Kidney epithelial cell (primary cell): ENCODE measurements at regions not wholly inside any gene's neighbourhood (a gene's known extent, or its start where the extent isn't known, plus 50 kb on each side); places are given as distances from the start of the nearest gene placed in this dataset.
"Not testable (repeated sequence)": the region's sequence is repeated elsewhere in the genome, so short reads cannot be mapped to it uniquely, and the experiment has no call there.

Experiments used
- DNase-seq: peaks from one replicate; pipeline ENCODE4 v3.0.0-alpha.2; 2010; ENCODE audit warnings: low read depth
- H3K27me3 ChIP-seq: 2 replicates; pipeline ENCODE4 v1.6.0; 2011; ENCODE audit warnings: low read length; ENCODE audit not compliant: control insufficient read depth, insufficient read depth
- H3K36me3 ChIP-seq: 2 replicates; pipeline ENCODE4 v1.5.1; 2011; ENCODE audit warnings: low read length; ENCODE audit not compliant: control insufficient read depth, insufficient read depth
- H3K4me3 ChIP-seq: 2 replicates; pipeline ENCODE4 v1.5.1; 2011; ENCODE audit warnings: low read depth, mild to moderate bottlenecking, control low read depth, low read length
- TF ChIP-seq, protein P1 (sequence below): IDR thresholded peaks from 2 replicates; pipeline ENCODE4 v1.5.1; 2011; ENCODE audit warnings: mild to moderate bottlenecking, moderate library complexity, low read length, control low read depth, inconsistent platforms; ENCODE audit not compliant: insufficient read depth, poor library complexity, severe bottlenecking

DNA sequence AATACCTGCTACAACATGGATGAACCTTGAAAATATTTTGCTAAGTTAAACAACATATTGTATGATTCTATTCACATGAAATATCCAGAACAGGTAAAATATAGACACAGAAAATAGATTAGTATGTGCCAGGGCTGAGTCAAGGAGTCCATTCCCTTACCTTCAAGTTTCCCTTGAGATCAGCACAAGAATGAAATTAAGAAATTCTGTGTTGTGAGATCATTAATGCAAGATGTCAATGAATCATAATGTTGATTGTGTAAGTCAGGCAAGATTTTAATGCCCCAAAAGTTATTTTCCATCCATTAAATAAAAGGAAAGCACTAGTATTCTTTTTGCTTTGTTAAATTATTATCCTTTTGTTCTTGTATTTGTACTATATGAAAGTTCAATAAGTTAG is 139.4 kb downstream of the MRPL39 start:
- no peaks in the 10 kb centered on the region for H3K36me3 ChIP-seq
- no peak for DNase-seq
- no peak overlapping the region for H3K4me3 ChIP-seq
- TF ChIP-seq, protein P1, sequence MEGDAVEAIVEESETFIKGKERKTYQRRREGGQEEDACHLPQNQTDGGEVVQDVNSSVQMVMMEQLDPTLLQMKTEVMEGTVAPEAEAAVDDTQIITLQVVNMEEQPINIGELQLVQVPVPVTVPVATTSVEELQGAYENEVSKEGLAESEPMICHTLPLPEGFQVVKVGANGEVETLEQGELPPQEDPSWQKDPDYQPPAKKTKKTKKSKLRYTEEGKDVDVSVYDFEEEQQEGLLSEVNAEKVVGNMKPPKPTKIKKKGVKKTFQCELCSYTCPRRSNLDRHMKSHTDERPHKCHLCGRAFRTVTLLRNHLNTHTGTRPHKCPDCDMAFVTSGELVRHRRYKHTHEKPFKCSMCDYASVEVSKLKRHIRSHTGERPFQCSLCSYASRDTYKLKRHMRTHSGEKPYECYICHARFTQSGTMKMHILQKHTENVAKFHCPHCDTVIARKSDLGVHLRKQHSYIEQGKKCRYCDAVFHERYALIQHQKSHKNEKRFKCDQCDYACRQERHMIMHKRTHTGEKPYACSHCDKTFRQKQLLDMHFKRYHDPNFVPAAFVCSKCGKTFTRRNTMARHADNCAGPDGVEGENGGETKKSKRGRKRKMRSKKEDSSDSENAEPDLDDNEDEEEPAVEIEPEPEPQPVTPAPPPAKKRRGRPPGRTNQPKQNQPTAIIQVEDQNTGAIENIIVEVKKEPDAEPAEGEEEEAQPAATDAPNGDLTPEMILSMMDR: no peak
- H3K27me3 ChIP-seq: no peaks in the 10 kb centered on the region

DNA sequence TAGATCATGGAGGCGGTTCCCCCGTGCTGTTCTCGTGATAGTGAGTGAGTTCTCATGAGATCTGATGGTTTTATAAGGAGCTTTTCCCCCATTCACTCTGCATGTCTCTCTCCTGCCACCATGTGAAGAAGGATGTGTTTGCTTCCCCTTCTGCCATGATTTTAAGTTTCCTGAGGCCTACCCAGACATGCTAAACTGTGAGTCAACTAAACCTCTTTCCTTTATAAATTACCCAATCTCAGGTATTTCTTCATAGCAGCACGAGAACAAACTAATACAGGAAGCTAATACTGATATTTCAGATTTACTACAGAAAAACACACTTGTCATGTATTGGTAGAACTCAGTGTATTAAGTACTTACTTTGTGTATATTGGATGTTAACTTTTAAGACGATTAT is 140.2 kb downstream of the MRPL39 start:
- not testable (repeated sequence) for H3K27me3 ChIP-seq, H3K36me3 ChIP-seq, H3K4me3 ChIP-seq, DNase-seq

DNA sequence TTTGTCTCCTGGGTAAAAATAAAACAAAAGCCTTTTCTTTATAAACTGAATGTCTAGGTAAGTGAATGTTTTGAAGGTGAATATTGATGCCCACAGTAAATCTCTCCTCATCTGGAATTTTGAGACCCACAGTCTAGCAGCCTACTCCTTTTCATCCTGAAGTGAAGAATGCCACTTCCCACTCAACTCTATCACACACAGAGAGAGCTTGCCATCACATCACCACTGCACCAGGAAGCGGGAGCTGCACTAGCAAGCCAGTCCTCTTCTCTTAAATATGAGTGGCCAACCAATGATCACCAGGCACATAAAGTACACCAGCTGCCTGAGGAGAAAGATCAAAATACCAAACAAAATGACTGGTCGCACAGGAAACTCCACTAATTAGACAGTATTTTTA is 140.8 kb downstream of the MRPL39 start:
- Histone ChIP-seq H3K36me3 (no peaks in the 10 kb centered on the region), H3K27me3 (no peaks in the 10 kb centered on the region), H3K4me3 (no peak overlapping the region)
- no peak for DNase-seq
- TF ChIP-seq, protein P1: no peak

DNA sequence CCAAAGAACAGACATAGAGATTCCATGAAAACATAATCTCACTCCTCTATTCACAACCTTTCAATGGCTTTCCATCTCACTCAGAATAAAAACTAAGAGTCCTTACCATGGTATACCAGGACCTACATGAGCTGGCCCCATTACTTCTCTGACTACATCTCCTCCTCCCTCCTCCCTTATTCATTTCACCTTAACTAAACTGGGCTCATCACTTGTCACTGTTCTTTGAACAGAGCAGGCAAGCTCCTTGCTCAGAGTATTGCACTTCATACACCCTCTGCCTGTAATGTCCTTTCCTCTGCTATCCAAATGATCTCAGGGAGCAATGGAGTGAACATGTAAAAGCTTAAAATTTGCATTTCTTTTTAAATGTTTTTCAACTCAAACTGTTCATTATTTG is 142.0 kb downstream of the MRPL39 start:
- TF ChIP-seq, protein P1: no peak
- Histone ChIP-seq H3K27me3 (no peaks in the 10 kb centered on the region), H3K4me3 (no peak overlapping the region), H3K36me3 (no peaks in the 10 kb centered on the region)
- DNase-seq: no peak

DNA sequence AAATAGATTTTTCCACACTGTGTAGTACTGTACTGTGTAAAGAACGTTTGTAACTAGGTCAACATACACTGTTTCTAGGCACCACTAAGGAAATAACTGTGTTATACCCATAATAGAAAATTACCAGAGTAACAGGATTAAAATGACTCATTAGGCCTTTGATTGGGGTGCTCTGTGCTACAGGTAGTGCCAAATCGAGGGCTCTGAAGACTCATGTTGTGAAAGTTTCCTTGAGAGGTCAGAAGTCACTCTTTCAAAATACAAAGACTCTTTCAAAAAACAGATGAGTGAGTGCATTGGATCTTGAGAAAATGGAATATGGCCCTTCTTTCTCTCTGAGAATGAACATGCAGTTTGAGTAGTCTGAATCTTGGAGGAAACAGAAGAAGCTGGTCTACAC is 143.0 kb downstream of the MRPL39 start:
- Histone ChIP-seq H3K27me3 (no peaks in the 10 kb centered on the region), H3K4me3 (no peak overlapping the region), H3K36me3 (no peaks in the 10 kb centered on the region)
- TF ChIP-seq, protein P1: no peak
- no peak for DNase-seq

DNA sequence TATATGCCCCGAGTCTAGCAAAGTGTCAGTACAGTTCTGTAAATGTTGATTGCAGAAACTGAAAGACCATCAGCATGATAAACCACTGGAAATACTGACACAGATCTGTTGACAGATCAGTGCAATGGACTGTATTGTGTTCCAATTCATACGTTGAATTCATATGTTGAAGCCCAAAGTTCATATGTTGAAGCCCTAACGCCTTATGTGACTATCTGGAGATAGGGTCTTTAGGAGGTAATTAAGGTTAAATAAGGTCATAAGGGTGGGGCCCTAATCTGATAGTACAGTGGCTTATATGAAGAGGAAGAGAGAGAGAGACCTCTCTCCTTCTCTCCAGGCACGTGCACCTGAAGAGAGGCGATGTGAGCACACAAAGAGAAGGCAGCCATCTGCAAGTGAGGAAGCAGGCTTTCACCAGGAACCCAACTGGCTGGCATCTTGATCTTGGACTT is 144.7 kb downstream of the MRPL39 start:
- H3K36me3 ChIP-seq: no peaks in the 10 kb centered on the region
- TF ChIP-seq, protein P1: no peak
- no peaks in the 10 kb centered on the region for H3K27me3 ChIP-seq
- DNase-seq: no peak
- no peak overlapping the region for H3K4me3 ChIP-seq
